D721Med (cell line): ENCODE measurements at regions not wholly inside any gene's neighbourhood (a gene's known extent, or its start where the extent isn't known, plus 50 kb on each side); places are given as distances from the start of the nearest gene placed in this dataset.

Experiments used
- DNase-seq: peaks from one replicate; pipeline ENCODE4 v3.0.0; 2011; ENCODE audit warnings: low spot score; ENCODE audit not compliant: insufficient read length
- FAIRE-seq: peaks from 2 replicates; lab custom pipeline; 2011; peaks lifted over from hg19 to GRCh38; lab: Jason Lieb, UNC
- TF ChIP-seq, protein P1 (sequence below): IDR thresholded peaks from 2 replicates; pipeline ENCODE4 v1.5.1; 2012; ENCODE audit warnings: mild to moderate bottlenecking, control low read depth; ENCODE audit not compliant: insufficient read depth; ENCODE audit errors: missing control alignments

DNA sequence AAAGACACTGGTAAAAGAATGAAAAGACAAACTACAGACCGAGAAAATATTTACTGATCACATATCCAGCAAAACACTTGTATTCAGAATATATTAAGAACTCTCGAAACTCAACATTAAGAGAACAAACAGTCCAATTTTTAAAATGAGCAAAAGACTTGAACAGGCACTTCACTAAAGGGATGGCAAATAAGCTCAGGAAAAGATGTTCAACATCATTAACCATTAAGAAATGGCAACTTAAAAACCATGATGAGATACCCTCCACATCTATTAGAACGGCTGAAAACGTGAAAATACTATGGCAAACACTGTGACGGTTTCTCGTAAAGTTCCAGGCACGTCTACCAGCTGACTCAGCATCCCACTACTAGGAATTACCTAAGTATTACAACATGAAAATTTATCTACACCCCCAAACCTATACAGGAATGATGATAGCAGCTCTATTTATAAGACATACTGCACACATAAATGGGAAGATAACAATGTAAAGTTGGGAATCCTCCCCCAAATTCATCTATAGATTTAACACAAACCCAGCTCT, 86.1 kb upstream of the PROK2 start:
- no peak for FAIRE-seq
- no peak for DNase-seq
- TF ChIP-seq, protein P1, sequence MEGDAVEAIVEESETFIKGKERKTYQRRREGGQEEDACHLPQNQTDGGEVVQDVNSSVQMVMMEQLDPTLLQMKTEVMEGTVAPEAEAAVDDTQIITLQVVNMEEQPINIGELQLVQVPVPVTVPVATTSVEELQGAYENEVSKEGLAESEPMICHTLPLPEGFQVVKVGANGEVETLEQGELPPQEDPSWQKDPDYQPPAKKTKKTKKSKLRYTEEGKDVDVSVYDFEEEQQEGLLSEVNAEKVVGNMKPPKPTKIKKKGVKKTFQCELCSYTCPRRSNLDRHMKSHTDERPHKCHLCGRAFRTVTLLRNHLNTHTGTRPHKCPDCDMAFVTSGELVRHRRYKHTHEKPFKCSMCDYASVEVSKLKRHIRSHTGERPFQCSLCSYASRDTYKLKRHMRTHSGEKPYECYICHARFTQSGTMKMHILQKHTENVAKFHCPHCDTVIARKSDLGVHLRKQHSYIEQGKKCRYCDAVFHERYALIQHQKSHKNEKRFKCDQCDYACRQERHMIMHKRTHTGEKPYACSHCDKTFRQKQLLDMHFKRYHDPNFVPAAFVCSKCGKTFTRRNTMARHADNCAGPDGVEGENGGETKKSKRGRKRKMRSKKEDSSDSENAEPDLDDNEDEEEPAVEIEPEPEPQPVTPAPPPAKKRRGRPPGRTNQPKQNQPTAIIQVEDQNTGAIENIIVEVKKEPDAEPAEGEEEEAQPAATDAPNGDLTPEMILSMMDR, result no peak

DNA sequence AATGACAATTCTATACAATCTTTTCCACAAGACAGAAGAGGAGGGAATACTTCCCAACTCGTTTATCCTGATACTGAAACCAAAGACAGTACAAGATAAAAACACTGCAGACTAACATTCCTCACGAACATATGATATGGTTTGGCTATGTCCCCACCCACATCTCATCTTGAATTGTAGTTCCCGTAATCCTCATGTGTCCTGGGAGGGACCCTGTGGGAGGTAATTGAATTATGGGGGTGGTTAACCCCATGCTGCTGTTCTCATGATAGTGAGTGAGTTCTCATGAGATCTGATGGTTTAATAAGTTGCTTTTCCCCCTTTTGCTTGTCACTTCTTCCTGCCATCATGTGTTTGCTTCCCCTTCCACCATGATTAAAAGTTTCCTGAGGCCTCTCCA, 83.9 kb upstream of the PROK2 start:
- TF ChIP-seq, protein P1, result no peak
- no peak for DNase-seq
- FAIRE-seq, result no peak

DNA sequence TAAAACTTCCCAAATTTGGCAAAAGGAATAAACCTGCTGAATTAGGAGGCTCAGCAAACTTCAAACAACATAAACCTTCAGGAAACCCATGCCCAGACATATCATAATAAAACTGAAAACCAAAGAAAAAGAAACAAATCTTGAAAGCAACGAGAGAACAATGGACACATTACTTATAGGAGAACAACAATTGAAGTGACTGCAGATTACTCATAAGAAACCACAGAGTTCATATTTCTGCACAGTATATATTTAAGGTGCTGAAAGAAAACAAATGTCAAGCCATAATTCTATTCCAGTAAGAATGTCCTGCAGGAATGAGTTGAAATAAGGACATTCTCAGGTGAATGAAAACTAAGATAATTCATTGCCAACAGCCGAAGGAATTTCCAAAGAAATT, 80.8 kb upstream of the PROK2 start:
- DNase-seq (no peak), FAIRE-seq (peak; percentile 35)
- TF ChIP-seq, protein P1, result no peak

DNA sequence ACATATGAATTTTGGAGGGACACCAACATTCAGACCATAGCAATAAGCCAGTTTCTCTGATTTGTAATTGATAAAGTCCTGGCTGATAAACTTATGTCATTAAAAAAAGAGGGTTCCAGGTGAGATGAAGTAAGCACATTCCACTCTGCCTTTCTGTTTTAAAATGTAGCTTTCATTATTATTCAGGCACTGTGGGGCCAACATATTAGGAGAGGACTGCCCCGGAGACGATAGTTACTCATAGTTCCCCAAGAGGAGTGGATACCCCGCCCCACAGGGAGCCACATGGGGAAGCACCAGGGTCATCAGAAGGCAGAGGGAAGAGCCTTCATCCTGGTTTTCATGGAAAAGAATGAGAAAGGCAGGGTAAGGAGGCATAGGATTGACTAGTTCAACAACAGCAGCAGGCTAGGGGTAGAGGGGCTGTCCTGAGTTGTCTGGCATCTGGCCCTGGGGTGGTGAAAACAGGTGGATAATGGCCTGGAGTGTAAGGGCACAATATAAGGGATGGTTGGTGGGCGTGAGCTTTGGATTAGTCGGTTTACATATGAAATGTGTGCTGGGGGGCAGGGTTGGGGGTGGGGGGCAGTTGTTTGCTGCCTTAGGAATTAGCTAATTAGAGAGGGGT, 78.7 kb upstream of the PROK2 start:
- TF ChIP-seq, protein P1, result no peak
- FAIRE-seq (no peak), DNase-seq (no peak)

DNA sequence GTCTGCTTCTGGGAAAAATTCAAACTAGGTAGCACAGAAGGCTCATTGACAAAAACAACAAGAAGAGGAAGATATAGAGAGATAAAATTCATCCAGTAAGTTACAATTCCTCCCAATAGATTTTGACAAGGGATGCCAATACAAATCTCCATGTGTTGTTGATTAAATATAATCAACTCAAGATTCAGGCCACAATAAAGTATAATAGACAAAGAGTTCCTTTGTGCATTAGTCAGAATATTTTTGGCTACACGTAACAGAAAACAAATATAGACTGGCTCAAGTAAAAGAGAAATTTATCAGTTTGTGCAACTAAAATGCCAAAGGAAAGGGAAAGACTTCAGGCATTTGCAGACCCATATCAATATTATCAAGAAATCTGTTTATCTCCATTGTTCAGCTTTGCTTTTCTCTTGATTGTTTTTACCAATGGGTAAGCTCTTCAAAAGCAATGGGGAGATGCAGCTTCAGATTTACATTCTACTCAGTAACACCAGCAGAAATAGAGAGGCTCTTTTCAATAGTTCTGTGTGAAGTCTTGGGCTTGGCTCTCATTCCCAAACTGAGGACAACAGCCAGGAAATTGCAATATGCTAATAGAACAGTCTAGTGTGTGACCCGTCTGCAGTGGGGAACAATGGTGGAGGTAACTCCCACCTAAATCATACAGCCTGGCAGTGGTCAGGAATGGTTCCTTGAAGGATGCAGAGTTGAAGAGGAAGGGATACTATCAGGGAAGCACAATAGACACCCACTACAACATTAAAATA, 77.6 kb upstream of the PROK2 start:
- no peak for FAIRE-seq
- DNase-seq, result no peak

DNA sequence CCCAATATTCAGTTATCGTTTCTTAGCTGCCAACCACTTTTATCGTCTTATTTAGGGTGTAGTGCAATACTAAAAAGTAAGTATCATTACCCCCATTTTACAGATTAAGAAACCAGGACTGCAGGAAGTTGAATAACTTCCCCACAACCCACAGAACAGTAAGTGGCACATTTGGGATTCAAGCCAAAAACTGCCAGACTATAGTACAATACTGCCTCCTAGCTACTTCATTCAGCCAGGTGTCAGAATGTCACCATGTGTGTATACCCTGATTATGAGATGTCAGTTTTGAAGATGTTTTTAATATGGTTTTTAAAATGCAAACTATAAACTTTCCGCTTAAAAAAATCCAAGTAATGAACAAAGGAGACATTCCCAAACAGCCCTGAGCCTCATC, 74.2 kb upstream of the PROK2 start:
- no peak for DNase-seq
- TF ChIP-seq, protein P1, result peak; percentile 84
- peak; percentile 93 for FAIRE-seq

More for the DNA sequence above, 77.6 kb upstream of the PROK2 start:
- TF ChIP-seq, protein P1, result no peak
